OCI-LY7 (cell line): ENCODE measurements at regions not wholly inside any gene's neighbourhood (a gene's known extent, or its start where the extent isn't known, plus 50 kb on each side); places are given as distances from the start of the nearest gene placed in this dataset.

Experiments used
- CTCF ChIP-seq: fragments of 200-600 bp; sonication (generic); conservative IDR thresholded peaks from 2 replicates; pipeline ENCODE4 v1.5.1; 2014; ENCODE audit warnings: mild to moderate bottlenecking, antibody characterized with exemption, low read length, moderate library complexity, mixed read lengths
- EZH2phosphoT487 ChIP-seq: fragments of 200-600 bp; sonication (generic); IDR thresholded peaks from 2 replicates; pipeline ENCODE4 v1.6.1; 2018; ENCODE audit warnings: low read depth, borderline replicate concordance, mild to moderate bottlenecking, mixed run types, antibody characterized with exemption, low read length, moderate library complexity, mixed read lengths

- TF ChIP-seq CTCF (no peak), EZH2phosphoT487 (no peak)
Measured at GRCh38 chr11:64451856-64452255, 92.9 kb downstream of the RPS6KA4 start.
